Astrocyte (in vitro differentiated cells and primary cell): ENCODE measurements at regions not wholly inside any gene's neighbourhood (a gene's known extent, or its start where the extent isn't known, plus 50 kb on each side); places are given as distances from the start of the nearest gene placed in this dataset.

Source experiments
- DNase-seq: peaks from one replicate; pipeline ENCODE4 v3.0.0-alpha.2; 2010; ENCODE audit warnings: low read depth
- FAIRE-seq: peaks from 2 replicates; lab custom pipeline; 2011; peaks lifted over from hg19 to GRCh38; lab: Jason Lieb, UNC
- H2AFZ ChIP-seq: 2 replicates; pipeline ENCODE4 v1.6.0; 2012; ENCODE audit warnings: low read depth, low read length, inconsistent platforms
- H3K27ac ChIP-seq: 2 replicates; pipeline ENCODE4 v1.5.1; 2011; ENCODE audit warnings: low read depth, low read length, inconsistent platforms
- H3K27me3 ChIP-seq: 2 replicates; pipeline ENCODE4 v1.6.0; 2011; ENCODE audit warnings: low read length, inconsistent platforms; ENCODE audit not compliant: insufficient read depth
- H3K36me3 ChIP-seq: 2 replicates; pipeline ENCODE4 v1.5.1; 2011; ENCODE audit warnings: low read length, inconsistent platforms; ENCODE audit not compliant: insufficient read depth
- H3K4me1 ChIP-seq: 2 replicates; pipeline ENCODE4 v1.5.1; 2011; ENCODE audit warnings: low read length, inconsistent platforms; ENCODE audit not compliant: insufficient read depth
- H3K4me2 ChIP-seq: 2 replicates; pipeline ENCODE4 v1.6.0; 2012; ENCODE audit warnings: low read length, inconsistent platforms
- H3K4me3 ChIP-seq: 2 replicates; pipeline ENCODE4 v1.5.1; 2011; ENCODE audit warnings: low read depth, mild to moderate bottlenecking, low read length, inconsistent platforms; ENCODE audit not compliant: insufficient read depth
- H3K79me2 ChIP-seq: 2 replicates; pipeline ENCODE4 v1.6.0; 2012; ENCODE audit warnings: mild to moderate bottlenecking, low read length, inconsistent platforms; ENCODE audit not compliant: insufficient read depth
- H3K9ac ChIP-seq: 2 replicates; pipeline ENCODE4 v1.6.0; 2012; ENCODE audit warnings: mild to moderate bottlenecking, low read length, inconsistent platforms
- H3K9me3 ChIP-seq: 2 replicates; pipeline ENCODE4 v1.5.1; 2012; ENCODE audit warnings: low read depth, mild to moderate bottlenecking, low read length, inconsistent platforms; ENCODE audit not compliant: insufficient read depth
- H4K20me1 ChIP-seq: 2 replicates; pipeline ENCODE4 v1.6.0; 2012; ENCODE audit warnings: low read length, inconsistent platforms; ENCODE audit not compliant: insufficient read depth
- H3K27ac Mint-ChIP-seq: one replicate; pipeline ENCODE4 v1.8.0; 2021; ENCODE audit warnings: mild to moderate bottlenecking, mixed read lengths; ENCODE audit not compliant: unreplicated experiment
- H3K27me3 Mint-ChIP-seq: one replicate; pipeline ENCODE4 v1.8.0; 2021; ENCODE audit warnings: low read depth, mixed read lengths; ENCODE audit not compliant: unreplicated experiment
- H3K36me3 Mint-ChIP-seq: one replicate; pipeline ENCODE4 v1.8.0; 2021; ENCODE audit warnings: low read depth, mixed read lengths; ENCODE audit not compliant: unreplicated experiment
- H3K4me1 Mint-ChIP-seq: one replicate; pipeline ENCODE4 v1.8.0; 2021; ENCODE audit warnings: low read depth, mixed read lengths; ENCODE audit not compliant: unreplicated experiment
- H3K4me3 Mint-ChIP-seq: one replicate; pipeline ENCODE4 v1.8.0; 2021; ENCODE audit warnings: mild to moderate bottlenecking, moderate library complexity, mixed read lengths; ENCODE audit not compliant: unreplicated experiment
- H3K9me3 Mint-ChIP-seq: one replicate; pipeline ENCODE4 v1.8.0; 2021; ENCODE audit warnings: mild to moderate bottlenecking, mixed read lengths; ENCODE audit not compliant: unreplicated experiment
- EZH2 ChIP-seq: IDR thresholded peaks from 2 replicates; pipeline ENCODE4 v1.6.1; 2012; ENCODE audit warnings: mild to moderate bottlenecking, low read length, inconsistent platforms; ENCODE audit not compliant: insufficient read depth
- TF ChIP-seq, protein P1 (sequence below): IDR thresholded peaks from 2 replicates; pipeline ENCODE4 v1.5.1; 2011; ENCODE audit warnings: low read depth, mild to moderate bottlenecking, inconsistent platforms, low read length, moderate library complexity; ENCODE audit not compliant: insufficient read depth

DNA sequence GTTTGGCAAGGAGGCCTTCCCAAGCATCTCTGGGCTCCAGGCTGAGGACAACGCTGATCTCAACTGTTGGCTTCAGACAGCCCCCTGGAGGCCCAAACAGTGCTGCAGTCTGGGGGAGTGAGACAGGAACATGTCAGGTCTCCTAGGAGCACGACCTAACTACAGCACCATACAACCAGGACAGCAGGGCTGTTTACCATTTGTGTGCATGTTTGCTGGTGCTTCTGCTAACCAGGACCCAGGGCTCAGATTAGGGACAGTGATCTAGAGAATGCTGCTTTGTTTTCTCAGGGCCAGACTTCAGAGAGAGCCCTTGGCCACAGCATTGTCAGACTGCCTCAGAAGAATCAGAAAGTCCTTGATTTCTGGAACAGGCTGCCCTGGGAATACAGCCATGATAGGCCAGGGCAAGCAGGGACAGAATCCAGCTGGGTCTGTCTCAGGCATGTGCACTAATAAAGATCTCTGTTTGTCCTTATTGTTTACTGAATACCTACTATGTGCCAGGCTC lies 126.5 kb downstream of the VPREB1 start:
- Mint-ChIP-seq H3K27ac (no peak overlapping the region), H3K27me3 (peaks cover 58% of the 10 kb centered on the region), H3K9me3 (no peaks in the 10 kb centered on the region), H3K36me3 (no peaks in the 10 kb centered on the region), H3K4me3 (no peak overlapping the region), H3K4me1 (peaks cover 3% of the 10 kb centered on the region)
- no peak for TF ChIP-seq EZH2
- TF ChIP-seq, protein P1, sequence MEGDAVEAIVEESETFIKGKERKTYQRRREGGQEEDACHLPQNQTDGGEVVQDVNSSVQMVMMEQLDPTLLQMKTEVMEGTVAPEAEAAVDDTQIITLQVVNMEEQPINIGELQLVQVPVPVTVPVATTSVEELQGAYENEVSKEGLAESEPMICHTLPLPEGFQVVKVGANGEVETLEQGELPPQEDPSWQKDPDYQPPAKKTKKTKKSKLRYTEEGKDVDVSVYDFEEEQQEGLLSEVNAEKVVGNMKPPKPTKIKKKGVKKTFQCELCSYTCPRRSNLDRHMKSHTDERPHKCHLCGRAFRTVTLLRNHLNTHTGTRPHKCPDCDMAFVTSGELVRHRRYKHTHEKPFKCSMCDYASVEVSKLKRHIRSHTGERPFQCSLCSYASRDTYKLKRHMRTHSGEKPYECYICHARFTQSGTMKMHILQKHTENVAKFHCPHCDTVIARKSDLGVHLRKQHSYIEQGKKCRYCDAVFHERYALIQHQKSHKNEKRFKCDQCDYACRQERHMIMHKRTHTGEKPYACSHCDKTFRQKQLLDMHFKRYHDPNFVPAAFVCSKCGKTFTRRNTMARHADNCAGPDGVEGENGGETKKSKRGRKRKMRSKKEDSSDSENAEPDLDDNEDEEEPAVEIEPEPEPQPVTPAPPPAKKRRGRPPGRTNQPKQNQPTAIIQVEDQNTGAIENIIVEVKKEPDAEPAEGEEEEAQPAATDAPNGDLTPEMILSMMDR, result no peak
- H3K27ac ChIP-seq, result no peak overlapping the region
- FAIRE-seq (no peak), DNase-seq (no peak)
- no peak overlapping the region for H3K4me3 ChIP-seq
- no peaks in the 10 kb centered on the region for H4K20me1 ChIP-seq
- no peak overlapping the region for H3K9ac ChIP-seq
- no peaks in the 10 kb centered on the region for H3K36me3 ChIP-seq
- no peaks in the 10 kb centered on the region for H3K9me3 ChIP-seq
- peaks cover 17% of the 10 kb centered on the region for H3K27me3 ChIP-seq
- no peak overlapping the region for H3K4me2 ChIP-seq
- no peak overlapping the region for H2AFZ ChIP-seq
- H3K4me1 ChIP-seq, result no peaks in the 10 kb centered on the region
- no peaks in the 10 kb centered on the region for H3K79me2 ChIP-seq

- H3K4me3 Mint-ChIP-seq, result no peak overlapping the region
- H3K4me1 Mint-ChIP-seq, result peaks cover 3% of the 10 kb centered on the region
- H3K27ac ChIP-seq, result no peak overlapping the region
- no peak overlapping the region for H3K27ac Mint-ChIP-seq
- H3K36me3 ChIP-seq, result no peaks in the 10 kb centered on the region
- no peaks in the 10 kb centered on the region for H3K9me3 Mint-ChIP-seq
- H3K9ac ChIP-seq, result no peak overlapping the region
- no peaks in the 10 kb centered on the region for H3K79me2 ChIP-seq
- H3K4me1 ChIP-seq, result no peaks in the 10 kb centered on the region
- DNase-seq (no peak), FAIRE-seq (no peak)
- H3K4me3 ChIP-seq, result no peak overlapping the region
- H2AFZ ChIP-seq, result no peak overlapping the region
- no peaks in the 10 kb centered on the region for H3K9me3 ChIP-seq
- no peaks in the 10 kb centered on the region for H3K36me3 Mint-ChIP-seq
- H3K27me3 Mint-ChIP-seq, result peaks cover 62% of the 10 kb centered on the region
- no peak for TF ChIP-seq EZH2
- TF ChIP-seq, protein P1, result no peak
- no peaks in the 10 kb centered on the region for H4K20me1 ChIP-seq
- H3K4me2 ChIP-seq, result no peak overlapping the region
- H3K27me3 ChIP-seq, result peaks cover 15% of the 10 kb centered on the region
These were observed 127.5 kb downstream of the VPREB1 start for GRCh38 chr22:22372086-22372485.

DNA sequence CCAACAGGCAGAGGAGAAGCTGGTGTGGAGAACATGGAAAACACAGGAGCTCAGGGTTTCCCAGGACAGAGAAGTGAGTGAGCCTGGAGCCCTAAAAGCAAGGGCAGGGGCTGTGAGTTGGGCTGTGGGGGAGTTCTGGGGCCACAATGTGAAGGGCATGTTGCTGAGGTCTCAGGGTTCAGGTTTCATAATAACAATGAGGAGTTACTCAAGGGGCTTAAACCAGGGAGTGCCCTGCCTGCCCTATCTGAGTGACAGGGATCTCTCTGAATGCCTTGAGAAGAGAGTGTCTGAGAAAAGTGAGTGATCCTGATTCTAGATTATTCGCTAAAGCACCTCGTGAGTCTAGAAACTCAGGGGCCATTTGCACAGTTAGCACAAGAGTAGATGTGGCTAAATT lies 129.6 kb downstream of the VPREB1 start:
- Histone ChIP-seq H4K20me1 (no peaks in the 10 kb centered on the region), H3K9ac (no peak overlapping the region), H3K27ac (no peak overlapping the region), H3K4me3 (no peak overlapping the region), H3K9me3 (no peaks in the 10 kb centered on the region), H3K79me2 (no peaks in the 10 kb centered on the region), H3K4me1 (no peaks in the 10 kb centered on the region), H3K4me2 (no peak overlapping the region), H3K27me3 (peaks cover 16% of the 10 kb centered on the region), H3K36me3 (no peaks in the 10 kb centered on the region), H2AFZ (no peak overlapping the region)
- no peak for DNase-seq
- peaks cover 74% of the 10 kb centered on the region for H3K27me3 Mint-ChIP-seq
- no peak for FAIRE-seq
- H3K4me1 Mint-ChIP-seq, result peaks cover 2% of the 10 kb centered on the region
- TF ChIP-seq, protein P1, result no peak
- no peak for TF ChIP-seq EZH2
- H3K9me3 Mint-ChIP-seq, result no peaks in the 10 kb centered on the region
- no peak overlapping the region for H3K4me3 Mint-ChIP-seq
- H3K36me3 Mint-ChIP-seq, result no peaks in the 10 kb centered on the region
- H3K27ac Mint-ChIP-seq, result no peak overlapping the region
